PC-9 (cell line): ENCODE measurements at regions not wholly inside any gene's neighbourhood (a gene's known extent, or its start where the extent isn't known, plus 50 kb on each side); places are given as distances from the start of the nearest gene placed in this dataset.

ENCODE experiments used
- BruUV-seq: library from RNA; stranded (reverse); fragments of 400-500 nt; replicated peaks from 2 replicates; lab custom pipeline; 2021; lab: Mats Ljungman, UMichigan
- CTCF ChIA-PET: fragments of 300-600 bp; sonication (Branson Sonifier 250); formaldehyde crosslinking; loops from one replicate; lab custom pipeline; 2022; ENCODE audit warnings: antibody characterized with exemption; lab: Charles Lee
- POLR2A ChIA-PET: fragments of 300-600 bp; sonication (Branson Sonifier 250); formaldehyde crosslinking; loops from one replicate; lab custom pipeline; 2022; ENCODE audit warnings: antibody characterized with exemption; ENCODE audit not compliant: unreplicated experiment; lab: Charles Lee
- DNase-seq, 2 experiments: peaks; one replicate each; pipeline versions ENCODE4 v3.0.0 to v3.0.0-alpha.2; 2015 to 2022; ENCODE audit warnings: mixed read lengths in 1 of 2
- H2AFZ ChIP-seq: fragments of 200-600 bp; sonication (generic); 2 replicates; pipeline ENCODE4 v1.8.1; 2017; ENCODE audit warnings: antibody characterized with exemption
- H3F3A ChIP-seq: fragments of 200-600 bp; sonication (generic); 2 replicates; pipeline ENCODE4 v1.8.1; 2017; ENCODE audit warnings: antibody characterized with exemption, mild to moderate bottlenecking, low read depth; ENCODE audit not compliant: insufficient read depth
- H3K27ac ChIP-seq: fragments of 200-600 bp; sonication (generic); 2 replicates; pipeline ENCODE4 v1.6.1; 2016; ENCODE audit warnings: mixed run types
- H3K27me3 ChIP-seq: fragments of 200-600 bp; sonication (generic); 2 replicates; pipeline ENCODE4 v1.6.1; 2016; ENCODE audit warnings: low read depth, mixed run types; ENCODE audit not compliant: insufficient read depth
- H3K36me3 ChIP-seq: fragments of 200-600 bp; sonication (generic); 2 replicates; pipeline ENCODE4 v1.6.1; 2016; ENCODE audit warnings: low read depth, mixed run types
- H3K4me1 ChIP-seq: fragments of 200-600 bp; sonication (generic); replicated peaks from 2 replicates; pipeline ENCODE4 v1.6.1; 2016; ENCODE audit warnings: mixed run types; ENCODE audit not compliant: insufficient read depth
- H3K4me2 ChIP-seq: fragments of 200-600 bp; sonication (generic); 2 replicates; pipeline ENCODE4 v1.6.1; 2017; ENCODE audit warnings: mixed run types
- H3K4me3 ChIP-seq: fragments of 200-600 bp; sonication (generic); 2 replicates; pipeline ENCODE4 v1.6.1; 2016; ENCODE audit warnings: mixed run types
- H3K79me2 ChIP-seq: fragments of 200-600 bp; sonication (generic); 2 replicates; pipeline ENCODE4 v1.6.1; 2017; ENCODE audit warnings: low read depth, mixed run types
- H3K9me2 ChIP-seq: fragments of 200-600 bp; sonication (generic); 2 replicates; pipeline ENCODE4 v1.8.1; 2017; ENCODE audit warnings: mild to moderate bottlenecking; ENCODE audit not compliant: insufficient read depth
- H3K9me3 ChIP-seq: fragments of 200-600 bp; sonication (generic); 2 replicates; pipeline ENCODE4 v1.8.1; 2016; ENCODE audit warnings: low read depth; ENCODE audit not compliant: insufficient read depth
- H4K20me1 ChIP-seq: fragments of 200-600 bp; sonication (generic); 2 replicates; pipeline ENCODE4 v1.8.1; 2017; ENCODE audit not compliant: insufficient read depth
- CTCF ChIP-seq: fragments of 200-600 bp; sonication (generic); conservative IDR thresholded peaks from 2 replicates; pipeline ENCODE4 v1.6.1; 2017; ENCODE audit warnings: mixed run types, antibody characterized with exemption, mild to moderate bottlenecking, moderate library complexity
- EZH2 ChIP-seq: fragments of 200-600 bp; sonication (generic); IDR thresholded peaks from 2 replicates; pipeline ENCODE4 v1.8.0; 2017; ENCODE audit warnings: antibody characterized with exemption, low read depth
- intact Hi-C: fragments of 100-400 bp; cut with micrococcal nuclease; formaldehyde crosslinking; loops from one replicate; pipeline ENCODE4 v1.10.0; 2022; ENCODE audit not compliant: unreplicated experiment

- ChIA-PET POLR2A (no interaction called here), CTCF (no interaction called here)
- intact Hi-C loops = no loop called here
- Histone ChIP-seq H3K36me3 (no peaks in the 10 kb centered on the region), H3K9me3 (no peaks in the 10 kb centered on the region), H3K27ac (no peak overlapping the region), H2AFZ (no peak overlapping the region), H3K9me2 (no peaks in the 10 kb centered on the region), H3K4me2 (no peak overlapping the region), H3K4me3 (no peak overlapping the region), H3F3A (no peaks in the 10 kb centered on the region), H3K4me1 (0 out of 2 replicates have a peak, but pooled peaks cover 6% of the 10 kb centered on the region), H3K79me2 (no peaks in the 10 kb centered on the region), H3K27me3 (no peaks in the 10 kb centered on the region), H4K20me1 (no peaks in the 10 kb centered on the region)
- TF ChIP-seq CTCF (no peak), EZH2 (no peak)
- BruUV-seq = no TSS peak
- DNase-seq = no peak
Measured at GRCh38 chr10:85537561-85537960, 829.0 kb downstream of the GRID1 start.

DNA sequence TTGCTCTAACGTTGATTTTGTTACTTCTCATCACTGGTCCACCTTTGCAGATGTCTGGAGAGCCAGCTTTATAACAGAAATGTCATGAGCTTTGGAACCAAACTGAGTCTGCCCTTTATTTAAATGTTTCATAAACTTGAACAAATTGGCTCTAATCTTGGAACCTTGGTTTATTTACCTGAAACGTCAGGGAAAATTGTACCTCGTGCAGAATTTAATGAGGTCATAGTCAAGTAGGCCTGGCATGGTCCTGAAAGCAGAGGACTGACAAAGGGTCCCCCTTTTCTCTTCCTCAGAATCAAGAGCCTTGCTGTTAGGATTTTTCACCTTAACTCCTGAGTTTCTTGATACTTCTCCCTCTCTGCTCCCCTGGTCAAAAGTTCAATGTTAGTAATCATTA lies 828.0 kb downstream of the GRID1 start:
- no peaks in the 10 kb centered on the region for H3K27me3 ChIP-seq
- ChIA-PET POLR2A (no interaction called here), CTCF (no interaction called here)
- no peak overlapping the region for H2AFZ ChIP-seq
- H3K4me2 ChIP-seq = no peak overlapping the region
- TF ChIP-seq EZH2 (no peak), CTCF (no peak)
- H3K79me2 ChIP-seq = no peaks in the 10 kb centered on the region
- no peaks in the 10 kb centered on the region for H3K4me1 ChIP-seq
- H3K36me3 ChIP-seq = no peaks in the 10 kb centered on the region
- H3F3A ChIP-seq = no peaks in the 10 kb centered on the region
- no peak for DNase-seq
- no peak overlapping the region for H3K27ac ChIP-seq
- no peaks in the 10 kb centered on the region for H3K9me2 ChIP-seq
- no TSS peak for BruUV-seq
- H3K9me3 ChIP-seq = no peaks in the 10 kb centered on the region
- no peaks in the 10 kb centered on the region for H4K20me1 ChIP-seq
- intact Hi-C loops = no loop called here
- H3K4me3 ChIP-seq = no peak overlapping the region

GRCh38 chr10:85542152-85542551 lies 824.4 kb downstream of the GRID1 start:
- H3K79me2 ChIP-seq = no peaks in the 10 kb centered on the region
- DNase-seq = no peak
- BruUV-seq = no TSS peak
- no peaks in the 10 kb centered on the region for H3K9me3 ChIP-seq
- H3K4me1 ChIP-seq = no peaks in the 10 kb centered on the region
- no peaks in the 10 kb centered on the region for H3K27me3 ChIP-seq
- H3K4me3 ChIP-seq = no peak overlapping the region
- no peak overlapping the region for H3K27ac ChIP-seq
- H3K9me2 ChIP-seq = no peaks in the 10 kb centered on the region
- no peak for TF ChIP-seq EZH2
- no peak for TF ChIP-seq CTCF
- no peaks in the 10 kb centered on the region for H3K36me3 ChIP-seq
- H3F3A ChIP-seq = no peaks in the 10 kb centered on the region
- no peak overlapping the region for H2AFZ ChIP-seq
- no peak overlapping the region for H3K4me2 ChIP-seq
- ChIA-PET POLR2A (no interaction called here), CTCF (no interaction called here)
- H4K20me1 ChIP-seq = no peaks in the 10 kb centered on the region
- intact Hi-C loops = no loop called here
